CD4-positive, alpha-beta T cell treated with Interleukin-10 for 1 hour (primary cell): ENCODE measurements at regions not wholly inside any gene's neighbourhood (a gene's known extent, or its start where the extent isn't known, plus 50 kb on each side); places are given as distances from the start of the nearest gene placed in this dataset.
"Not testable (repeated sequence)": the region's sequence is repeated elsewhere in the genome, so short reads cannot be mapped to it uniquely, and the experiment has no call there.

Experiments
- DNase-seq: peaks from one replicate; pipeline ENCODE4 v3.0.0-alpha.2; 2020

GRCh38 chr4:31880837-31881236, 1160.7 kb downstream of the PCDH7 start:
- DNase-seq = not testable (repeated sequence)

DNA sequence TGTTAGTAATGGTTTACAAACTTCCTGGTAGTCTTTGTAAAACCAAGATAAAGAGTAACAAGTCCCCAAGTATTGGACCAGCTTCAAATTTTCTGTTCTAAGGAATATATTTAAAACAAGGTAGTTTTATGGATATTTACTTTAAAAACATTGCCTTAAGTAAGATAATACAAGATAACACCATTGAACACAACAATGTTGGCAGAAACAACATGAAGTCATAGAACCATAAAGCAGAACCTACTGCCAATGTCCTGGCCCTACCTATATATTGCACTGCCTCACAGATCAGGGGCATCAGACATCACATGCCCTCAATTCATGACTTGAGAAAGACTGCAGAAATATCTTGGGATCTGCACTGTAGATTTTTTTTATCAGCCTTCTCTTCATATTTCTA, 1176.2 kb downstream of the PCDH7 start:
- DNase-seq = no peak

GRCh38 chr4:31905363-31905762, 1185.2 kb downstream of the PCDH7 start:
- DNase-seq = no peak

GRCh38 chr4:31908261-31908660, 1188.1 kb downstream of the PCDH7 start:
- no peak for DNase-seq

- no peak for DNase-seq
Observed at GRCh38 chr4:31917334-31917733, 1197.2 kb downstream of the PCDH7 start.

GRCh38 chr4:31918891-31919290, 1198.7 kb downstream of the PCDH7 start:
- no peak for DNase-seq

GRCh38 chr4:31923634-31924033, 1203.5 kb downstream of the PCDH7 start:
- no peak for DNase-seq

DNA sequence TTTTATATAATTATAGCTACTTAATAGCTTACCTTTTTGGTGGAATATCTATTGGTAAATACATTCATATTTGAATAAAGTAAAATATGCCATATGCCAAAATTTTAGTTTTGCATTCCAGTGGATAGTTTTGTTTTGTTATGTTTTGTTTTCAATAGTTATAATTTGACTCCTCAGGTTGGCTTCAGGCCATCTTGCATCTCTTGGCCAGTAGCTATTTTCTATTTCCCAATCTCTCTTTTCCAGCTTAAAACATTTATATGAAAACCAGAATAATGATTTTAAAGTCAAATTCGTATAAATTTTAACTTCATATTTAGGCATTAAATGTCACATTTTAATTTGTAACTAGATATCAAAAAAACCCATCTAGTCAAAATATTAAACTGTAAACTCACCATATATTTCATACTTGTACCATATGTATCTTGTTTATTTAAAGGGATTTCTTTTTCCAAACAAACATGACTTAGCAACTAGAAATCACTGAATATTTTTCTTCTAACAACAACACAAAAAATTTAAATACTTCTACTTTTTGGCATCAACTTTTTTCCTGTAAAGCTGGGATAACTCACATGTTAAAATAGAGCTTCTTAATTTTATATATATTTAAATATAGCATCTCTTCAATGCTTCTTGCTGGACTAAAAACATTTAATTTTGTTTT, 1209.6 kb downstream of the PCDH7 start:
- DNase-seq = no peak

- DNase-seq = no peak
Observed at GRCh38 chr4:31946456-31946855, 1226.3 kb downstream of the PCDH7 start.

DNA sequence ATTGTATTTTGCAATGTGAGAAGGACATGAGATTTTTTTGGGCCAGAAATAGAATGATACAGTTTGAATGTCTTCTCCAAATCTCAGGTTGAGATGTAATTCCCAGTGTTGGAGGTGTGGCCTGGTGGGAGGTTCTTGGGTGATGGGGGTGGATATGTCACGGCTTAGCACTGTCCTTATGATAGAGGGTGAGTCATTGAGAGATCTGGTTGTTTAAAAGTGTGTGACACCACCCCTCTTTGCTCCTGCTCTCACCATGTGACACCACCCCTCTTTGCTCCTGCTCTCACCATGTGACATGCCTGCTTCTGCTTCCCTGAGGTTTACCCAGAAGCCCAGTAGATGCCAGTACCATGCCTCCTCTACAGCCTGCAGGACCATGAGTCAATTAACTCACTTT, 1226.9 kb downstream of the PCDH7 start:
- no peak for DNase-seq

DNA sequence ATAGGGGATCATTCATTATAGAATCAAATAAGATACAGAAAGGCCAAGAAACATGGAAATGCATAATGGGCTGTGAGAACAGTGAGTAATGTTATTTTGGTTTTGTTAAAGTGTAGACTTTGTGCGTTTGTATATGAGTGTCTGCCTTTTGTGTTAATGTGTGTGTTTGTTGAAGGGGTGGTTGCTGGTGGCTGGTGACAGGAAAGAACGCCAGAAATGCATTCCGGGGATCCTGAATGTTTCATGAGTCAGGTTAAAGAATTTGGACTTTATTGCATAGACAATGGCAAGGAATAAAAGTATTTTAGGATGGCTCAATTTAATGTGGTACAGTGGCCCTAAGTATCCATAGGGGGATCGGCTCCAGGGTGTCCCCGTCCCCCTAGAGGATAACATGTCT, 1228.9 kb downstream of the PCDH7 start:
- no peak for DNase-seq

DNA sequence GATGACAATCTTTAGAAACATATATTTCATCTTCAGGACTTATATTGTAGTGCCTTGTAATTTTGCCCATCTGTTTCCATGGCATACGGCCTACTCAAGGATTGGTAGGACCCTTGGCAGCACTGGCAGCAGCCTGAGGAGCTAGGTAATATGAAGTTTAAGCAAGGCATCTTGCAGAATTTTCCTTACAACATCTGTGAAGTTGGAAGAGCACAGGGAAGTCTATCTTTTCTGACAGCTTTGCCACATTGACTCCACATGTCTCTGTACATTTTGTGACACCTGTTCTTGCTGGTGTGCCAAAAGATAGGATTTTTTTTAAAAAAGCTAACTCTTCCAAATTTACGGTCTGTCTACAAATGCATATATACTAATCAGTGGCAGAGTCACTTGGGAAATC, 1235.2 kb downstream of the PCDH7 start:
- DNase-seq = no peak

- no peak for DNase-seq
Observed at GRCh38 chr4:31959972-31960371, 1239.8 kb downstream of the PCDH7 start.

GRCh38 chr4:31964685-31965084, 1244.5 kb downstream of the PCDH7 start:
- DNase-seq = no peak

- no peak for DNase-seq
Observed at GRCh38 chr4:31968842-31969241, 1248.7 kb downstream of the PCDH7 start.

DNA sequence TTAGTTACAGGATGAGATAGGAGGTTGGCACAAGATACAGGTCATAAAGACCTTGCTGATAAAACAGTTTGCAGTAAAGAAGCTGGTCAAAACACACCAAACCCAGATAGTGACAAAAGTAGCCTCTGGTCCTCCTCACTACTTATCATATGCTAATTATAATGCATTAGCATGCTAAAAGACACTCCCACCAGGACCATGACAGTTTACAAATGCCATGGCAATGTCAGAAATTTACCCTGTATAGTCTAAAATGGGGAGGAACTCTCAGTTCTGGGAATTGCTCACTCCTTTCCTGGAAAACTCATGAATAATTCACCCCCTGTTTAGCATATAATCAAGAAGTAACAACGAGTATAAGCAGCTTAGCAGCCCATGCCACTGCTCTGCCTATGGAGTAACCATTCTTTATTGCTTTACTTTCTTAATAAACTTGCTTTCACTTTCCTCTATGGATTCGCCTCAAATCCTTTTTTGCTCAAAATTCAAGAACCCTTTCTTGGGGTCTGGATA, 1254.4 kb downstream of the PCDH7 start:
- DNase-seq = no peak

DNA sequence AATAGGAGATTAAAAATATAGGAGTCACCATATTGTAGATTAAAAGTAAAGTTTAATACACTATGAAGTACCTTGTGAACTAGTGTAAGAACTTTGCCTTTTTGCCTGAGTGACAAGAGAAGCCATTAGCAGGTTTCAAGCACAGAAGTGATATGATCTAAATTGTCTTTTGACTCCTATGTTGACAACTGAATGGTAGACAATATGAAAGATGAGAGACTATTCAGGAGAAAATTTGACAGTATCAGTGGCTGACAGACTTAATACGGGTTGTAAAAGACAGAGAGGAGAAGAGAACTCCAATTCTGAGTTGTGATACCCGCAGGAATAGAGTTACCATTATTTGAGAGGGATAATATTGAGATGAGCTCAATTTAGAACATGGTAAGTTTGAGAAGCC, 1259.8 kb downstream of the PCDH7 start:
- DNase-seq = no peak

GRCh38 chr4:31983246-31983645, 1263.1 kb downstream of the PCDH7 start:
- DNase-seq = no peak

- DNase-seq = no peak
Observed at GRCh38 chr4:31983677-31984076, 1263.5 kb downstream of the PCDH7 start.

DNA sequence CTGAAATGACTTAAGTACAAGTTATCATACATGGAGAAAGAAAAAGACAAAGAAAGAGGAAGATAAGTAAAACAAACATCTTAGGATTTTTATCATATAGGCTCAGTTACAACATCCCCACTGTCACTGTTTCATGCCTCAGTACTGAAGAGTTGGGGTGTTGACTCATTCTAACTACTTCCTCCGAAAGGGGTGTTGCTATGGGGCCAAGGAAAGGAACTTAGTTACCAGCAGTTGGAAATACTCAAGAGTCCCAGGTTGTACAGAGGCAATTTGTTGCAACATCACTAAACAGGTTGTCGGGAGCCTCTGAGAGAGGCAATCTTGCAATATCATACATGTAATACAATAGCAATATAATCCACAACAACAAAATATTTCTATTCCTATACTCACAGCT, 1264.7 kb downstream of the PCDH7 start:
- no peak for DNase-seq

DNA sequence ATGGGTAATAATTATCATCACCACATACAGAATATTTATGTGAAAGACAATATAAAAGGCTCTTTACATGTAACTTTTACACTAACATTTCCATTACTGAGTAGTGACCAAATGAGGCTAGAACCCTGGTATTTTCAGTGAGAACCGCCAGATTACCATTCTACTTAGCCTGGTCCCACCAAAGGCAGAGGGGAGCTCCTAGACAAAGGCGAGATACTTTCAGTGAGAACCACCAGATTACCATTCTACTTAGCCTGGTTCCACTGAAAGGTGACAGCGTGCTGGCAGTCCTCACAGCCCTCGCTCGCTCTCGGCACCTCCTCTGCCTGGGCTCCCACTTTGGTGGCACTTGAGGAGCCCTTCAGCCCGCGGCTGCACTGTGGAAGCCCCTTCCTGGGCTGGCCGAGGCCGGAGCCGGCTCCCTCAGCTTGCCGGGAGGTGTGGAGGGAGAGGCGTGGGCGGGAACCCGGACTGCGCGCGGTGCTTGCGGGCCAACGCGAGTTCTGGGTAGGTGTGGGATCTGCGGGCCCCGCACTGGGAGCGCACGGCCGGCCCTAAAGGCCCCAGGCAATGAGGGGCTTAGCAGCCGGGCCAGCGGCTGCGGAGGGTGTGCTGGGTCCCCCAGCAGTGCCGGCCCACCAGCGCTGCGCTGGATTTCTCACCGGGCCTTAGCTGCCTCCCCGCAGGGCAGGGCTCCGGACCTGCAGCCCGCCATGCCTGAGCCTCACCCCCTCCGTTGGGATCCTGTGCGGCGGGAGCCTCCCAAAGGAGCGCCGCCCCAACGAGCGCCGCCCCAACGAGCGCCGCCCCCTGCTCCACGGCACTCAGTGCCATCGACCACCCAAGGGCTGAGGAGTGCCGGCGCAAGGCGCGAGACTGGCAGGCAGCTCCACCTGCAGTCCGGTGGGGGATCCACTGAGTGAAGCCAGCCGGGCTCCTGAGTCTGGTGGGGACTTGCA, 1276.1 kb downstream of the PCDH7 start:
- no peak for DNase-seq

GRCh38 chr4:31998807-31999206, 1278.6 kb downstream of the PCDH7 start:
- DNase-seq = no peak

- DNase-seq = no peak
Observed at GRCh38 chr4:31999848-32000247, 1279.7 kb downstream of the PCDH7 start.

- no peak for DNase-seq
Observed at GRCh38 chr4:32000846-32001488, 1280.8 kb downstream of the PCDH7 start.
